HG03196 (cell line): ENCODE measurements at regions not wholly inside any gene's neighbourhood (a gene's known extent, or its start where the extent isn't known, plus 50 kb on each side); places are given as distances from the start of the nearest gene placed in this dataset.

Experiments used
- ATAC-seq: cut with Tn5 transposase; IDR thresholded peaks from one replicate; pipeline ENCODE4 v1.9.1; 2021; ENCODE audit not compliant: unreplicated experiment

- no peak for ATAC-seq
These were observed 411.7 kb downstream of the IRS2 start for GRCh38 chr13:109374609-109375200.

GRCh38 chr13:109372666-109373065 is 413.7 kb downstream of the IRS2 start:
- ATAC-seq: no peak

DNA sequence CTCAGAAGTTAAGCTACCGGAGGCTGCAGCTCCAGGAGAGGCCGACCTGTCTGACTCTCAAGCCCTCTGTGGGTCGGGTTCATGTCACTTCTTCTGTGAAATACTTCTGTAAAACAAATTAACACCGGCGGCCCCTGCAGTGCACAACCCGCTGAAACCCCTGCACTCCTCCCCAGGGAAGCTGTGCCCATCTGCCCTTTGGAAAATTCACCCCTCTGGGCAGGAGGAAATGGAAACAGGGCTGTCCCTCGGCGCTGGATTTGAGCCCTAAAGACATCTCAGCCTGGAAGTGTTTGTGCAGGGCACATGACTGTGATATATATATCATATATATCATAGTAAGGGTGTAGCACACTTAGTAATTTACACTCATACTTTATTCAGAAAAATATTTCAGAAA is 415.3 kb downstream of the IRS2 start:
- no peak for ATAC-seq

GRCh38 chr13:109370496-109370895 is 415.9 kb downstream of the IRS2 start:
- ATAC-seq: no peak

GRCh38 chr13:109369353-109370052 is 416.9 kb downstream of the IRS2 start:
- no peak for ATAC-seq

GRCh38 chr13:109368230-109368629 is 418.2 kb downstream of the IRS2 start:
- no peak for ATAC-seq

DNA sequence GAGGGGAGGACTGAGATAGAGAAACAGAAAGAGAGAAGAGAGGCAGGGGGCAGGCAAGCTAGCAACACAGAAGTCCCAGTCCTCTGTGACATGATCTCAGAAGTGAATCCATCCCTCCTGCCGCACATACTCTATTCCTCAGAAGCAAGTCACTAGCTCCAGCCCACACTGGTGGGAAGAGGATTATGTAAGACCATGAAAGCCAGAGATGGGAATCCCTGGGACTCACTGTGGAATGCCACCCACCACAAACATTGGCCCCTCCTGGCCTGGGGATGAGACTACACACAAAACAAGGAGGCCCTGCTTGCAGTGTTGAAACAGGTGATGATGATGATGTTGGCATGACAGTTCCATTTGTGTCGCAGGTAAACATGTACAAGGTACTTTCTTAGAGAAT is 419.9 kb downstream of the IRS2 start:
- no peak for ATAC-seq

DNA sequence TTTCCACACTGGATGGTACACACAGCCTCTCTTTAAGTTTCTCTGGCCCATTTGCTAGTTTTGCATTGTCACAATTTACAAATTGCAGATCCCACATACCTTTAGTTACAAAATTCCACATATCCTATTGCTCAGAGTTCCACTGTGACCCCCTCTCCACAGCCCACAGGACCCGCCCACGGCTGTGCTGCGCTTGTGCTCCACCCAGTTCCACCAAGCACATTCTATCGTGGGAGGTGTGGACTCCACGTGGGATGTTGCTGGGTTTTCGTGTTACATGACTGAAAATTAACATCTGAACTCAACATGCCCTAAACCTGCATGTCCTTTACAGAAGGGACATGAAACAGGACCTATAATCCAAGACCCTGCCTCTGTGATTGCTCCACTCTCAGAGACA is 423.0 kb downstream of the IRS2 start:
- ATAC-seq: no peak

DNA sequence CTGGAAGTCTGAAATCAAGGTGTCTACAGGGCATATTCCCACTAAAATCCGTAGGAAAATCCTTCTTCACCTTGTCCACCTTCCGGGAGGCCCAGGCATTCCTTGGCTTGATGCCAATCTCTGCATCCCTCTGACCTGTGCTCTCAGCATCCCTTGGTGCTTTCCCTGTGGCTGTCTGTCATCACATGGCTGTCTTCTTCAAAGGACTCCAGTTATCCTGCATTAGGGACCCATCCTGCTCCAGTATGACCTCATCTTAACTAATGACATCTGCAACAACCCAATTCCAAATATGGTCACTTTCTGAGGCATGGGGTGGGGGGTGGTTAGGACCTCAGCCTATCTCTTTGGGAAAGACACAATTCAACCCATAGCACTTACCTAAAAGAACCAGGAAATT is 423.8 kb downstream of the IRS2 start:
- no peak for ATAC-seq

DNA sequence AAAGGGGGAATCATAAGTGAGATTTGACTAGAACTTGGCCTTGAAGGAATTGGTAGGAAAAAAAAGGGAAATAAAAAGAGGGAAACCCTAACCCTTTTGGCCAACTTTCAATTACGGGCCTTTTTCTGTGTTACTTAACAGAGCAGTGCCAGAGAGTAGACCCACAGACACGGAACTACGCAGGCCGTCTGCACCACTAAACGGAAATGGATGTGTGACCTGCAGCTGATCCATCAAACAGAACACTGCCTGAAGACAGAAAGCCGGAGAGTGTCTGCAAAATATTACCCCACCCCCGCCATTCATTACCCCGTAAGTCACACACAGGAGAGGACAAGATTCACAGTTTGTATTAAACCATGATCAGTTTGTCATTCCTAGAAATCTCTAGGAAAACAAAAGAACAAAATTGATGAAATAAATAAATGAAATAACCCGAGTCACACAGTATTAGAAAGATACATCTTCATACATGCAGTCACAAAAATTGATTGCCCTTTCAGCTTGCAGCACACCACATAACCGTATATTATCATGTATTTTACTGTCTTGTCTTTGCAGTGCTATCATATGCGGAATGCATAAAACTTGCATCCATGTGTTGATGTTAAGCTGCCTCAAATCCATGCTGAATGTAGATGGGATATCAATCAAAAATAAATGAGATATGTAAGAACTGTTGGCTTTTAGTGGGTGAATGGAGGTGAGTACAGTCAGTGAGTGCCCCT is 424.7 kb downstream of the IRS2 start:
- no peak for ATAC-seq

- ATAC-seq: no peak
These were observed 428.5 kb downstream of the IRS2 start for GRCh38 chr13:109357751-109358471.

GRCh38 chr13:109355875-109356434 is 430.4 kb downstream of the IRS2 start:
- no peak for ATAC-seq

- no peak for ATAC-seq
These were observed 431.2 kb downstream of the IRS2 start for GRCh38 chr13:109355166-109355565.

GRCh38 chr13:109351236-109351635 is 435.1 kb downstream of the IRS2 start:
- ATAC-seq: no peak

DNA sequence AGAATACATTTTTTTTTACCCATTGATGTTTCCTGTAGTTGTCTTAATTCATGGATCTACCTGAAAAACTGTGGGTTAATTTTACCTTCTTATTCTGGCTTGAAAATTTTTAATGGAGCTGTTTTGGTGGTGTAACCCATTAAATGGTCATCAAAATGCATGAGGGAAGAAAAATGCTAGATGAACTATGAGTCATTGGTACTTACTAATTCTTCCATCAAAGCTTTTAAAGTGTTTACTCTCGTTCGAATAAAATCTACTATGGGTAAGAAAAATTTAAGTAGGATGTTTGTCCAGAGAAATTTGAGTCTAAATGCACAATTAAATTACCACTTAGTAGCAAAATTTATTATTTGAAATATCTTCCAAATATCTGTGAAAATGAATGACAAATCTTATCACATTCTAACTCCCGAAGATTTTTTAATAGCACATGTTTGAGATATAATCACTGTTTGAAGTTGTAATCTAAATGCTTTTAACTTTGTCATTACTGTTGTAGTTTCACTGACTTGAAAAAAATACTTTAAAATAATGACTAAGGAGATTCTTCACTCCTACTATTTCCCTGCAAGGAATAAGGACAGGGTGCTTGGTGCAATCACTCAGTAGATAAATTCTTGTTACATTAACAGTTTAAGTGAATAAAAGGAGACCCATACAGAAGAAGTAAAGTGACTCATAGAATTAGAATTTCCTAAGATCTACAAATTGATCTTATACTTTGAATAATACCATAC is 437.7 kb downstream of the IRS2 start:
- ATAC-seq: no peak

DNA sequence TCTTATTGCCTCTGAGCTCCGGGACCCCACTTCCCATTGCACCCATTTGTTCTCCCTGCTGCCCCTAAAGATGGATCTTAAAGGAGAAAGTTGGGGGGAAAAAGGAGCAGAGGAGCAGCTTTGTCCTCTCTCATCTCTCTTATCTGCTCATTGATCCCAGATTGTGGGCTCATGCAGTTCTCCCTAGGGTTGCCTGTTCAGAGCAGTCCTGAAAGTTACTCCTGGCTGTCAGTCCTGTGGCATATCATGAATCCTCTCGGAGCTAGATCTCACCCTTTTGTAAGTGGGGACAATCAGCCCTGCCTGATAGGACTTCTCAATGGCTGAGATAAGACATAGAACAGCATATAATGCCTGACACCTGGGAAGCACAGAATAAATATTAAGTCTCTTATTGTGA is 440.3 kb downstream of the IRS2 start:
- ATAC-seq: no peak

- ATAC-seq: no peak
These were observed 440.9 kb downstream of the IRS2 start for GRCh38 chr13:109345433-109345941.

DNA sequence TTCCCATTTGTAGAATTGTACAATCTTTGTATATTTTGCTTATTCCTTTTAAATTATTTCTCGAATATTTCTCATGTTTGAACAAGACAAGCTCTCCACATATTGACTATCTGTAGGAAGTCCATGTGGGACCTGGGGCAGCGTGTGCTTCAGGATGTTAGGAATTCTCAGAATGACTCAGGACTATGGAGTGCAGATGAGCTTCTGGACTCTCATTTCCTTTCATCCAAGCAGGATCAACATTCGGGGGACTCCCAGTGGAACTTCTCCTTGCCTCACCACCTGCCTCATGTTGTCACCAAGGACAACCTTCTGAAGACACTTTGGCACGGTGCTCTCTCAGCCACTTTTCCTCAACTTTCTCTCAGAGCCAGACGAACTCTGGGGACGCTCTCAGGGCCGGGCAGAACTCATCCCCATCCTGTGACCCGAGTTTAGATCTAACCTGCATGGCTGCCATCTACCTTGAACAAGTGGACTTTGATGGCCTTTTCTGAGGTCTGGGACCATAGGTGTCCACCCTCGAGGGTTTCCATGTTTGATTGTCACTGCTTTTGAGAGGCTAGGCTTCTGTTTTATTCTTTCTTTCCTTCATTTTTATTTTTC is 441.7 kb downstream of the IRS2 start:
- no peak for ATAC-seq

DNA sequence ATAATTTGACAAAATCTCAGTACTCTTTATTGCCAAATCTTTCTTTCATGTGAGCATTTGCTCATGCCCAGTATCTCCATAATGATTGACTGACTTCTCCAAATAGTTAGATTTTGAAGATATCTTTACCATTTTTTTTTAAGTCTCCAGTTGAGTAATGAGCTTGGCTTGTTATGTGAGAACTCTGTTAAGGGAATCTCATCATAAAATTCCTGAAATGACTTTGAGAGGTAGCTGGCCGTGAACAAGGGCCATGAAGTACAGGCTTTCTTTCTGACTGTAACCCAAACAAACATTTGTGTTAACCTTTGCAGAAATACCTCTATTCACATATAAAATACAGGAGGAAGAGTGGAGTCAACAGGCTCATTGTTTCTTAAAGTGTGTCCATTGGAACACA is 449.7 kb downstream of the IRS2 start:
- no peak for ATAC-seq
